M059J (cell line): ENCODE measurements at regions not wholly inside any gene's neighbourhood (a gene's known extent, or its start where the extent isn't known, plus 50 kb on each side); places are given as distances from the start of the nearest gene placed in this dataset.
"Not testable (repeated sequence)": the region's sequence is repeated elsewhere in the genome, so short reads cannot be mapped to it uniquely, and the experiment has no call there.

Experiments used
- DNase-seq: peaks from one replicate; pipeline ENCODE4 v3.0.0-alpha.2; 2012; ENCODE audit warnings: low read depth

DNA sequence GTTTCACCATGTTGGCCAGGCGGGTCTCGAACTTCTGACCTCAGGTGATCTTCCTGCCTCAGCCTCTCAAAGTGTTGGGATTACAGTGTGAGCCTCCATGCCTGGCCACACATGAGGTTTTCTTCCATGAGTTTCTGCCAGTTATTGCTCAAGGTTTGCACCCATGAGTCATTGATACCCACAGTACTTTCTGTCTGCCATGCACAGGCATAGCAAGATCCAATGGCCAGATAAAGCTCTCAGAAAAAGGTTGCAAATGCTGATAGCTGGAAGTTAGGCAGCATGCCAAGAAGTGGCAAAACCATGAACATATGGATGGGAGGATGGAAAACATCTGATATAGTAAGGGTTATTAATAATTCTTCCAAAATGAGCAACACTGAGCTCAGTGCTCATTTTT lies 298.7 kb upstream of the NRG3 start:
- DNase-seq: no peak

DNA sequence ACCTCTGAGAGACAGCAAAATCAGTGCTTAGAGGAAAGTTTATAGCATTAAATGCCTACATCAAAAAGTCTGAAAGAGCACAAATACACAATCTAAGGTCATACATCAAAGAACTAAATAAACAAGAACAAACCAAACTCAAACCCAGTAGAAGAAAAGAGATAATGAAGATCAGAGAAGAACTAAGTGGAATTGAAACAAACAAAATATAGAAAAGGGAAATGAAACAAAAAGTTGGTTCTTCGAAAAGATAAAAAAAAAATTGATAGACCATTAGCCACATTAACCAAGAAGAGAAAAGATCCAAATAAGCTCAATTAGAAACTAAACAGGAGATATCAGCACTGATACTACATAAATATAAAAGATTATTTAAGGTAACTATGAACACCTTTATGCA lies 280.0 kb upstream of the NRG3 start:
- no peak for DNase-seq

DNA sequence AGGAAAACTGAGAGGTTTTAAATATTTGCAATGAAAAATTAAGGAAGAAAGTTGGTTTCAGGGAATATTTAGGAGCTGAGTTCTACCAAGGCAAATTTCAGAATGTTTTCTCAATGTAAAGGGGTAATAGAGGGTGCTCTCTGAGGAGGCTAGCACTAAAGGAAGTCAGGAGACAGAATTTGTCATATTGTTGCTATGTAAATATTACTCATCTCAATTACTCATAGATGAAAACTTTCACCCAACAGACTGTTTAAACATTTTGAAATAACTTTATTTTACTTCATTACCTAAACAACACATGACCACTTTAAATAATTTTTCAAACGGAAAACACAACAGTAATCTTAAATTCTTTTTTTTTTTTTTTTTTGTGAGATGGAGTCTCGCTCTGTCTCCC lies 274.8 kb upstream of the NRG3 start:
- peak; percentile 19 for DNase-seq

- no peak for DNase-seq
Observed at GRCh38 chr10:81603106-81603620, 271.8 kb upstream of the NRG3 start.

GRCh38 chr10:81644485-81644884 lies 230.5 kb upstream of the NRG3 start:
- DNase-seq: not testable (repeated sequence)

DNA sequence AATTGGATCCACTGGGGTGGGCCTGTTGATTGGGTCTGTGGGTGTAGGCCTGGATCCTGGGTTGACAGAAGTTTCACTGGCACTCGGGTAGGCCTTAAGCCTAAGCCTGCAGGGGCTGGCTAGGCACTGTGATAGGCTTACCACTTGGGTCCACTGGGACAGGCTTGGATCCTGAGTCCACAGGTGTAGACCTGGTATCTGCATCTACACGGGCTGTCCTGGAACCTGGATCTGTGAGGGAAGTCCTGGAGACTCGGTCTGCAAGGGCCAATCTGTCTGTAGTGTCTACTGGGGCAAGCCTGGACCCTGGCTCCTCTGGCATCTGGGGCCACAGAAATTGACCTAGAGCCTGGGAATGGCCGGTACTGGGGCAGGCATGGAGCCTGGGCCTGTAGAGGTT lies 219.0 kb upstream of the NRG3 start:
- DNase-seq: no peak

- no peak for DNase-seq
Observed at GRCh38 chr10:81662837-81663236, 212.2 kb upstream of the NRG3 start.

GRCh38 chr10:81664800-81665199 lies 210.2 kb upstream of the NRG3 start:
- DNase-seq: not testable (repeated sequence)

DNA sequence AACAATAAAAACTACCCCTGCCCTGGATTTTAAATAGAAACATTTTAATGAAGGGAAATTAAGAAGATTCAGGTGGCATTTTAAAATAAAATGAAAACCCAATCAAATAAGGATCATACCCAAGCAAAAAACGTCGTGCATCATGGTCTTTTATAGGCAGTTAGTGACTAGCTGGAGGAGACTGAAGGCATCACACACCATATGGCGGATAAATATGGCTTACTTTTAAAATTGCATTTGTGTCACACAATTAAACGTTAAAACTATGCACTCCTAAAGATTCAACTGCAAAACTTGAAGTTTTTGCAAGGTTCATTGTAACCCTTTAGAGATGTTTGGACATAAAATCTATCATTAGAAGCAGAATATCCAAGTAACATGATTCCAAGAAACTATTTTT lies 200.1 kb upstream of the NRG3 start:
- DNase-seq: no peak

GRCh38 chr10:81679291-81679690 lies 195.7 kb upstream of the NRG3 start:
- no peak for DNase-seq

DNA sequence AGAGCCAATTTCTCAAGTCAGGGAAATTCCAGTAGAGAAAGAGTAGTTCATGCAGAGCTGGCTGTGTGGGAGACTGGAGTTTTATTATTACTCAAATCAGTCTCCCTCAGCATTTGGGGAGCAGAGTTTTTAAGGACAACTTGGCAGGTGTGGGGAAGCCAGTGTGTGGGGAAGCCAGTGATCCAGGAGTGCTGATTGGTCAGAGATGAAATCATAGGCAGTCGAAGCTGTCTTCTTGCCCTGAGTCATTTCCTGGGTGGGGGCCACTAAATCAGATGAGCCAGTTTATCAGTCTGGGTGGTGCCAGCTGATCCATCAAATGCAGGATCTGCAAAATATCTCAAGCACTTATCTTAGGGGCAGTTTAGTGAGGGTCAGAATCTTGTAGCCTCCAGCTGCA lies 194.6 kb upstream of the NRG3 start:
- no peak for DNase-seq

GRCh38 chr10:81688459-81688858 lies 186.5 kb upstream of the NRG3 start:
- DNase-seq: no peak

DNA sequence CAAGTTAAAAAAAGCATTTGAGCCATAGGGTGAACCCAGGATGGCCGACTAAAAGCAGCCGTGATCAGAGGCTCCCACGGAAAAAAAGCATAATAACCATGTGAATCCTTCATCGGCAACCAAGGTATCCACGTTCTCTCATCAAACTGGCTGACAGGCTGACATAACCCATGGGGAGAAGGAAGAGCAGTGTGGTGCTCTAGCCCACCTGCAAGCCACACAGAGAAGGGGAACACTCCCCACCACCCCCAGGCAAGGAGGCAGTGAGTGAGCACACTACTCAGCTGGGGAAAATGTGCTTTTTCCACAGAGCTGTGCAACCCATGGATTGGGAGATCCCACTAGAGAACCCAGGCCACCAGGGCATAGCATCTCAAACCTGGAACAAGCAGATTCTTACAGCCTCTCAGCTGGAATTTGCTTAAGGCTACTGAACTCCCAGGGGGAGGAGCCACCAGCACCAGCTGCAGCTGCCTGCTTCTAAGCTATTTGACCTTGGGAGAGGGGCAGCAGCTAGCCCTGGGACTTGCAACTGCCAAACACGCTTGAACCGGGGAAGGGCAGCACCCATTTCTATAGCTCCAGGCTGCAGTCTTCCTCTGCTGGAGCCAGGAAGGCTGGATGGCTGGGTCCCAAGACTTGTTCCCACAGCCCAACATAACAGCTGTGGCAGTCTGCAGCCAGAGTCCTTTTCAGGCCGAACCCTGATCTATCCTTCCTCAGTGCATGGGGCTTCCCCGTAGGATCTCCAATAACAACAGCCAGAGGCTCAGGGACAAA lies 178.2 kb upstream of the NRG3 start:
- no peak for DNase-seq

GRCh38 chr10:81704596-81704995 lies 170.4 kb upstream of the NRG3 start:
- no peak for DNase-seq

DNA sequence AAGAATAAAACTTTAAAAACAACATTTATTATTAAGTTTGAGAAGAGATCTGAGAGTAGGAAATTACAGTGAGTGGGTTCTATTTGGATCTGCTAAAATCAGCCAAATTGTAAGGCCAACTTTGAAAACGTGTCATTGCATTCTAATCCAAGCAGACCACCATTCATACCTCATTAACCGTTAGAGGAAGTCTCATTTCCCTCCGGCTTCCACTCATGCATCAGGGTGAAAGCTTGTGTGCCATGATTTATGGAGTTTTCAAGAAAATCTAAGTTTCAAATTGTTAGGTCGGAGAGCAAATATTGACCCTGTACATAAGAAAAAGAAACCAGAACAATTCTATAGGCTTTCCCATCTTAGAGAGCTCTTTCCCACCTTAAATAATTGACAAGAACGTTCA lies 166.6 kb upstream of the NRG3 start:
- no peak for DNase-seq

DNA sequence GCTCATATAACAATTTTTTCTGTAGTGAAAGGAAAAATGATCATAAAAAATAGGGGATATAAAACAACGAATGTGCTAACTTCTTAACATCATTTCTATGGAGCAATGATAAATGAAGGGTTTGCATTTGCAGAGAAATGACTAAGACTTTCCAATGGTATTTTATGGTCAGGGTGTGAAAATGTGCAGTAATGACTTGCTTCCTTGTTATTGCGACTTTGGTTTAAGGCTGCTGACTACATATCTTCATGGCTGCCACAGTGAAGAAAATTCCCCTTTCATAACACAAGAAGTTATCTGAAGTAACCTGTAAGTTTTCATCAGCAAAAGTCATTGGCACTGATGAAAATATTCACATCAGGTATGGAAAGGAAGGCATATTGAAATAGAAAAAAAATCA lies 166.1 kb upstream of the NRG3 start:
- DNase-seq: no peak

DNA sequence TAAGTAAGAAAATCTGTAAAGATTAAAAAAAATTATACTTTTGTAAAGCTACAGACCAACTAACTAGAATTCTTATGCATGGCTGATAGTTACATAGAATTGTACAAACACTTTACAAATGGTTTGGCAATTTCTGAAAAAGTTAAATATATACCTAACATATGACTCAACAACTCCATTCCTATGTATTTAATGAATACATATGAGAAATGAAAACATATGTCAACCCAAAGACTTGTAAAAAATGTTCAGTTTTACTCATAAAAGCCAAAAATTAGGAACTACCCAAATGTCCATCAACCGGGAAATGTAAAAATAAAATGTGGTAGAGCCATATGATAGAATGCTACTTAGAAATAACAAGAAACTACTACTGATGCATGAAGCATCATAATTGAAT lies 152.6 kb upstream of the NRG3 start:
- DNase-seq: no peak

- no peak for DNase-seq
Observed at GRCh38 chr10:81724431-81724830, 150.6 kb upstream of the NRG3 start.

GRCh38 chr10:81725851-81726250 lies 149.1 kb upstream of the NRG3 start:
- no peak for DNase-seq

GRCh38 chr10:81728692-81729091 lies 146.3 kb upstream of the NRG3 start:
- no peak for DNase-seq

DNA sequence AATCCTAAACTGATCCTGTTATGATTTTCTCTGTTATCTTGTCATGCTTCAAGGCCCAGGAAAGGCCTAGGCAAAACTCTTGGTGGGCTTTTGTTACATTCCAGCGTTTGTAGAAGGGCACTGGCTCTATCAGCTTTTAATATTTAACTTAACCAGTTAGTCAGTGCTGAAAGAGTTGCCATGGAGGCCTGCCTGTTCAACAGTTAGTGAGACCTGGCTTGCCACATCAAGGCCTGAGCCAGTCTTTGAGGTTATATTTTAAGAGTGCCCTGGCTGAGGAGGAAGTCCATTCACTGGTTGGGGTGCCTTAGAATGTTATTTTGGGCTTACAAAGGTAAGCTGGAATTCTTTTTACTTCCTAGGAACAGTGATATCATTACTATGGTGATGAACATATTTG lies 144.1 kb upstream of the NRG3 start:
- no peak for DNase-seq

GRCh38 chr10:81733542-81733941 lies 141.5 kb upstream of the NRG3 start:
- DNase-seq: no peak

GRCh38 chr10:81735167-81735566 lies 139.8 kb upstream of the NRG3 start:
- not testable (repeated sequence) for DNase-seq

GRCh38 chr10:81759111-81759510 lies 115.9 kb upstream of the NRG3 start:
- no peak for DNase-seq
